Sciatic nerve (tissue), 2 donors: ENCODE measurements at regions not wholly inside any gene's neighbourhood (a gene's known extent, or its start where the extent isn't known, plus 50 kb on each side); places are given as distances from the start of the nearest gene placed in this dataset.
"Not testable (repeated sequence)": the region's sequence is repeated elsewhere in the genome, so short reads cannot be mapped to it uniquely, and the experiment has no call there.

Experiments
- ATAC-seq: fragments of 200-7000 bp; cut with Tn5 transposase; one replicate; pipeline ENCODE4 v1.9.1; 2020; ENCODE audit warnings: mild to moderate bottlenecking, moderate library complexity
- DNase-seq: peaks from one replicate; pipeline ENCODE4 v3.0.0-alpha.2; 2020; ENCODE audit warnings: low spot score
- intact Hi-C: fragments of 100-400 bp; cut with DNase I; formaldehyde crosslinking; loops from one replicate; pipeline ENCODE4 v1.14.2; 2022
- donor health status: DM: no; HTN: no; CAD: no.
- donor health status: DM: no; HTN: no; CAD: no.

DNA sequence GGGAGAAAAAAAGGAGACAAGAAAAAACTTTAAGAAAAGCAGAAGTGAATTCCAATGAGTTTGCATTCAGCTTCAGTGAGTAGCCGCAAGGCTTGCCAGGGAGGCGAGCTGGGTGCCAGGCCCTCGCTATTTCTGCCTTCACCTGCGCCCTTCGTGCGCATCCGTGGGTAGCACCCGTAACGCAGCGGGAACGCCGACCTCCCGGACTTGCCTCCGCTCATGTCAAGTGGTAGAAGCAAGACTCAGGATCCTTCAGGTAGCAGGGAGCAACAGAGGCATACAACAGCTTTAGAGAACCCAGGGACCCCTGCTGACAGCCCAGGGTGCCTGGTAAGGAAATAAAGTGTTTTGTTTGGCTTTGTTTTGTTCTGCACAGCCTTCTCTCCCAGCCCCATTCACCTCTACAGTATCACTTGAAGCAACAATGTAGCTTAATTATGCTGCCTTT lies 140.0 kb upstream of the BCOR start:
- ATAC-seq: no peak
- intact Hi-C loops: no loop called here
- no peak for DNase-seq

DNA sequence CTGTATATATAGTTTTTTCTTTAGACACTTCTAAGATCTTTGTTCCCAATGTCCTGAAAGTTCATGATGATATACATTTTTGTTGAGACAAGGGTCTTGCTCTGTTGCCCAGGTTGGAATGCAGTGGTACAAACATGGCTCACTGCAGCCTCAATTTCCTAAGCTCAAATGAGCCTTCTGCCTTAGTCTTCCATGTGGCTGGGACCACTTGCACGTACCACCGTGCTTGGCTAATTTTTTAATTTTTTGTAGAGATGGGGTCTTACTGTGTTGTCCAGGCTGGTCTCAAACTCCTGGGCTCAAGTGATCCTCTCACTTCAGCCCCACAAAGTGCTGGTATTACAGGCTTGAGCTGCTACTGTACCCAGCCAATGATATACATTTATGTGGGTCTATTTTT lies 132.9 kb upstream of the BCOR start:
- ATAC-seq: no peak
- DNase-seq: no peak
- intact Hi-C loops: no loop called here

DNA sequence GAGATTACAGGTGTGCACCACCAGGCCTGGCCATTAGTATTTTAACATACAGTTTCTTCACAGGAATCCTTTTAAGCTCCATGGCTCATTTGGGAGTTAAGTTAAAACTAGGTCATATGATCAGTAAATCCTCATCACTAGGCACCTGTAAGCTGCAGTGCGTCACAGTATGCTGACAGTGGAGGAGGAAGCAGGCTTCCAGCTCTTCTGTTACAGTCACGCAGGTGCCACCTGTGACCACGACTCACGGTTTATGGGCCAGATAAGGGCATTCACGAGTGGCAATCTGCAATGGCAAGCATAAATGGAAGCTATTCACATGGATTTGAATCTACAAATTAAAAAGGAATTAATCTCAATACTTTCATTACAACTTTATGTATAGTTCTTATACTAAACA lies 129.4 kb upstream of the BCOR start:
- intact Hi-C loops: no loop called here
- DNase-seq (no peak), ATAC-seq (no peak)

DNA sequence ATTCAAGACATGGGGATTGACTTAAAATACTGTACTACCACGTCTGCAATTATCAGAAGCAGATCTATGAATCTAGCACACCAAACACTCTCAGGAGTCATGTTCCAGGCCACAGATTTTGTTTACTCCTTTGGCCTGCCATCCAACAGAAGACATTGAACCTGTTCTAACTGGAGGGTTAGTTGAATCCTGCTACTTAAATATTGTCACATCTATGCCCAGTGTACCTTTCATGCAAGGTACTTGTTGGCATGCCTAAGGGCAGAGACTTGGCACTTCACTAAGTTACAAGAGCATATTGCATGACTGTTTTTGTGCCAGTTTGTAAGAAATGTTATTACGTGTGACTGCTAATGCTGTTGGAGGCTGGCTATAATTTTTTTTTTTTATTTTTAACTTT lies 126.9 kb upstream of the BCOR start:
- DNase-seq: no peak
- intact Hi-C loops: no loop called here
- no peak for ATAC-seq

DNA sequence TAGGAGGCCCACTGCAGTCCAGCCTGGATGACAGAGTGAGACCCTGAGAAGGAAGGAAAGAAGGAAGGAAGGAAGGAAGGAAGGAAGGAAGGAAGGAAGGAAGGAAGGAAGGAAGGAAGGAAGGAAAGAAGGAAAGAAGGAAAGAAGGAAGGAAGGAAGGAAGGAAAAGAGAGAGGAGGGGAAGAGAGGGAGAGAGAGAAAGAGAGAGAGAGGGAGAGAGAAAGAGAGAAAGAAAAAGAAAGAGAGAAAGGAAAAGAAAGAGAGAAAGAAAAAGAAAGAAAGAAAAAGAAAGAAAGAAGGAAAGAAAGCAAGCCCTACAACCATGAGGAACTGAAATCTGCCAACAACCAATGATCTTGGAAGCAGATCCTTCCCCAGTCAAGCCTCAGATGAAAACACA lies 124.9 kb upstream of the BCOR start:
- intact Hi-C loops, DNase-seq: not testable (repeated sequence)

DNA sequence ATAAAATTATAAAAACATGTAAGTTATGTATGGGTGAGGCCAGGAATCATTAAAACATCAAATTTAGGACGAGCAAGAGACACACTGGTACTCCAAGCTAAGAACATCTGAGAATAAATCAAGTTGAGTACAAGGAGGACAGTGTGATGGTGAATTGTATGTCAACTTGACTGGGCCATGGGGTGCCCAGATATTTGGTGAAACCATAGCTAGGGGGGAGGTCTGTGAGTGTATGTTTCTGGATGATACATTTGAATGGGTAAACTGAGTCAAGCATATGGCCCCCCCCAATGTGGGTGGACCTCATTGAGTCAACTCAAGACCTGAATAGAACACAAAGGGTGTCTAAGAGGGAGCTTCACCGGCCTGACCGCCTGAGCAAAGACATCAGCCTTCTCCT lies 115.3 kb upstream of the BCOR start:
- DNase-seq: no peak
- no peak for ATAC-seq
- intact Hi-C loops: no loop called here

More for the DNA sequence above, 124.9 kb upstream of the BCOR start:
- ATAC-seq: not testable (repeated sequence)

DNA sequence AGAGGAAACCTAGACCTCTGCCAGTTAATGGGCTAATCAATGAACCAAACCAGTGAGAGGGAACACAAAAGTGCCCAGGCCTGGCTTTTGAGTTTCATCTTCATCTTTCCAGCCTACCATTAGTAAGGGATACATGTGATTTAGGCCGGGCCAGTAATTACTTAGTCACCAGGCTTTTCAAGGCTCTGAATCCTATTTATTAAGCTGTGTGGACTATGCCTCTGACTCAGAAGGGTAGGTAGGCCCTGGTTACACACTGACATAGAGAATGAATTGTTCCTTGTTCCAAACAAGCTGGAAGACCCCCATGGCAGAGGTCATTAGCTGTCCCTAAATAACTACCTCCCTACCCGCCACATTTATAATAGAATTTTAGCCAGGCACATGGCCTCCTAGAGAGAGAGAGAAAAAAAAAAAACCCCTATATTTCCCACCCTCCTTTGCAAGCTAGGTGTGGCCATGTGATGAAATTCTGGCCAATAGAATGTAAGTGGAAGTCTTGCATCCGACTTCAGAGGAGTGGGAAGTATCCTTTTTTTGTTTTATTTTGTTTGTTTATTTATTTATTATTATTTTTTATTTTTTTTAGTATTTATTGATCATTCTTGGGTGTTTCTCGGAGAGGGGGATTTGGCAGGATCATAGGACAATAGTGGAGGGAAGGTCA lies 112.3 kb upstream of the BCOR start:
- intact Hi-C loops: no loop called here
- DNase-seq: no peak
- no peak for ATAC-seq

DNA sequence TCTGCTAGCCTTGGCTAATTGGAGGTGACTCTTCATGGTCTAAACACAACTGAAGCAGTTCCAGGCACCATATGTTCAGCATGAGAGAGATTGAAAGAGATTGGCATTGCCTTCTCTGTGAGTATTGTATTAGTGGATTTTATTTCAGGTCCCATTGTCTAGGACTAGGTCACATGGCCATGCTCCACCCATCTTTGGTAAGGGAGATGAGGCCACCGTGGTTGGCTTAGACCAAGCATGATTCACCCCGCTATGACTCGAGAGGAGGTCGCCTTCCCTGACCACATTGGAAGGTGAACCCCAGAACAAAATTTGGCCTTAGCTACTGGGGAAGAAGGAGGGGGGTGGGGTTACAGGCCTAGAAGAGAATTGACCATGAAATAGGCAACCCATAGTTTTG lies 109.9 kb upstream of the BCOR start:
- DNase-seq (no peak), ATAC-seq (no peak)
- intact Hi-C loops: no loop called here

DNA sequence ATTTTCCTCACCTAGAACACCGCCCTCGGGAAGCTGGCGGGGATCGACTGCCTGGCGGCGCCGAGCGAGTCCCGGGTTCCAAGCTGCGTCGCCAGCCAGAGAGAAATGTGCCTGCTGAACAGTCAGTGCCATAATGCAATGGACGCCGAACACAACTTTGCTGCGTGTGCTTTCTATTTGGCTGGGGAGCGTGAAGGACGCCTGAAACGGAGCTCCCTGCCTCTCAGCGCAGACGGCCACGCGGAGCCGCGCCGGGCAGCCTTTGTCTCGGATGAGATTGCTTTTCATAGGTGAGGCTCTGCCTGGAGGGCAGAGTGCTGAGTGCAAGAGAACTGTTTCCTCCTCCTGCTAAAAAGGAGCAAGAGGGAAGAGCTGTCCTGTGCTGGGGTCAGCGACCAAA lies 107.7 kb upstream of the BCOR start:
- no peak for ATAC-seq
- DNase-seq: no peak
- intact Hi-C loops: no loop called here

DNA sequence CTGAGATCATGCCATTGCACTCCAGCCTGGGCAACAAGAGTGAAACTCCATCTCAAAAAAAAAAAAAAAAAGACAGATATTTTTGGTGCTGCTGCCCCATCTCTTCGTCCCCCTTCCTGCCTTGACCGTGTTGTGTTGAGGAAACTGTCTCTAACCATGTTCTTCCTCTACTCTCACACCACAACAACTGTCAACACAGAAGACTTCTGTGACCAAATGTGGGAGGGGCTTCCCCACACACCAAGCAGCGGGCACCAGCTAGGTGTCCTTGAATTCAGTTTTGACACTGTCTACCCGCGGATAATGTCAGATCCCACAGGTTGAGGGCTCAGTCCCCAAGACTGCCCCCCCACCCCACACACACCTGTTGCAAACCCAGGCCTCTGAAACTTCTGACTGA lies 104.7 kb upstream of the BCOR start:
- DNase-seq: no peak
- ATAC-seq: no peak
- intact Hi-C loops: no loop called here

DNA sequence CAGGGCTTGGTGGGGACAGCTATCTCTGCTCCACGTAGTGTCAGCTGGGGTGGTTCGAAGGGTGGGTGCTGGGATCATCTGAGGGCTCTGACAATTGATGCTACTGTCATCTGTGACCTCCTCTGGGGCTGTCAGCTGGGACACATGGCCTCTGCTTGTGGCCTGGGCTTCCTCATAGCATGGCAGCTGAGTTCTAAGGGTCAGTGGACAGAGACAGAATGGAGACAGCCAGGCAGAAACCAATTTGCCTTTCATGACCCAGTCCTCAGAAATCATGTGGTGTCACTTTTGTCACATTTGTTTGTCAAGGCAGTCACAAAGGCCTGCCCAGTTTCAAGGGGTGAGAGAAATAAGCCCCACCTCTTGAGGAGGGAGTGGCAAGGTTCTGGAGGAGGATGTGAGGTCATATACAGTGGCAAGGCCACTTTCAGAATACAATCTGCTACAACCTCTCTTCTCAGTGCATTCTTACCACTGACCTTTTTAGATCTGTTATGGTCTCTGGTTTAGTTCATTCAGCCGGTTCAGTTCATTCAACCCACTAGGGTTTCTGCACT lies 103.6 kb upstream of the BCOR start:
- intact Hi-C loops: no loop called here
- no peak for DNase-seq
- ATAC-seq: no peak

DNA sequence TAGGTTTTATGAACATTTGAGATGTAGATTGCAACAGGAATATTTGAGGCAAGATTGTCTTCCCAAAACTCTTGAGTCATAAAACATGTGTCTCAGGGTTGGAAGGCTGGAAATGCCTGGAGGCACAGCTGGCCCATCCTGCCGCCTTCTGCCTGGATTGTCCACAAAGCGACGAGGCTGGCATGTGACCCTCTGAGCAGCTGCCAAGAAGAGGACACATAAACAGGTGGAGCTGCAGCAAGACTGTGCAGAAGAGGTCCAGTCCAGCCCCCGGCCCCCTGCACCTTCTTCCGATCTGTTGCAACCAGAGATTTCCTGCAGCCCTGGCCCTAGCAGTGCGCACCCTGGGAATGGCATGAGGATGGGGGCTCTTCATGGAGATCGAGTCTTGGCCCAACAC lies 101.9 kb upstream of the BCOR start:
- intact Hi-C loops: no loop called here
- no peak for ATAC-seq
- no peak for DNase-seq

DNA sequence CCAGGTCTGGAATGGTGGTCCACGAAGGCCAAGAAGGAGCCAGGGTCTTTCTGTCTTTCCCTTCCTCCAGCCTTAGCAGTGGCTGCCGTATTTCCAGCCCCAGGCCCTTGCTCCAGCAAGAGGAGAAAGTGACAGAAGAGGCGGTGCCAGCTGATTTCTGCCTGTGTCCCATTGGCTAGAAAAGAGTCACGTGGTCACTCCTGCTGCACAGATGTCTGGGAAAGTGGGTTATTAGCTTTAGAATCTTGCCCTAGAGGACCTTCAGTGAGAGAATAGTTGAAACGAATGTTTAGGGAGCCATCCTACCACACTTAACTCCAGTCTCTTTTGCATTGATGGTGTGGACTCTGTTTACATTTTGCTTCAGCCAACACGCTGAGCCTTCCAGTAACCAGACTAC lies 99.3 kb upstream of the BCOR start:
- no peak for DNase-seq
- no peak for ATAC-seq
- intact Hi-C loops: no loop called here

DNA sequence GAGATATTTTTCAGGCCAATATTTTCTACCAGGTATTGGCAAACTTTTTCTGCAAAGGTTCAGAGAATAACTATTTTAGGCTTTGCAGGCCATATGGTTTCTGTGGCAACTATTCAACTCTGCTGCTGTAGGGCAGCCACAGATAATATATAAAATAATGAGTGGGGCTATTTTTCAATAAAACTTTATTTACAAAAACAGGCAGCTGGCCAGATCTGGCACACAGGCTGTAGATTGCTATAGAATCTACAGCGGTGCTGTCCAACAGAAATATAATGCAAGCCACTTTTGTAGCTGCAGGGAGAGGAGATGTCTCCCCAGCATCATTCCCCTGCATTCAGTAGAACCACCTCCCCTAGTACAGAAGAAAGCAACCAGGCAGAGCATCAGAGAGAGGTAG lies 97.6 kb upstream of the BCOR start:
- intact Hi-C loops: no loop called here
- no peak for ATAC-seq
- no peak for DNase-seq

DNA sequence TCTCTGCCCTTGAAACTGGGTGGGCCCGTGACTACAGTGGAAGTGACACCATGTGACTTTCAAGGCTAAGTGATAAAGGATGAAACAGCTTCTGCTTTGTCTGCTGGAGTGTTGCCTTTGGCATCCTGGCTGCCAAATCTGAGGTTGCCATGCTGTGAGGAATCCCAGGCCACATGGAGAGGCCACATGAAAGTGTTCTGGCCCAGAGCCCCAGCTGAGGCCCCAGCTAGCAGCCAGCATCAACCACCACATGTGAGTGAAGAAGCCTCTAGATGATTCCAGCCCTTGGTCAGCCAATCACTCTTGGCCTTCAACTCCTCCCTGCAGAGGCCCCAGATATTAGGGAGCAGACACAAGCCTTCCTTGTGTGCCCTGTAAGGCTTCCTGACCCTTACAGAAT lies 94.4 kb upstream of the BCOR start:
- intact Hi-C loops: no loop called here
- DNase-seq (no peak), ATAC-seq (no peak)

DNA sequence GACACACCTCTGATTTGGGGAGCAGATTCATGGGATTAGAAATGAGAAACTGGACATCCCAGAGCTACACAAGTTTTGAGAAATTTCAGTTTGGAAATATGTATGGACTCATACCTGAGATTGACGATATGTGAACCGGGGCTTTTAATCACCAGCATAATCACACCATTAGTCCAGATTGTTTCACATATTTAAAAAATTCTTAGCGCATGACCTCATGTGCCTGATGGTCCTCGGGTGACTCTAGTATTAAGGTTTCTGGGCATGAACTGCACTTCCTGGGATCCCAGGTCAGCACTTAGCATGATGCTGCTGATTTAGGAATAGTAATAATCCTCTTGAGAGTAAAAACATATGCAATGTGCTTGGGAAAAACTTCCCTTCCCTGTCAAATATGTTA lies 91.9 kb upstream of the BCOR start:
- intact Hi-C loops: no loop called here
- ATAC-seq (no peak), DNase-seq (no peak)

DNA sequence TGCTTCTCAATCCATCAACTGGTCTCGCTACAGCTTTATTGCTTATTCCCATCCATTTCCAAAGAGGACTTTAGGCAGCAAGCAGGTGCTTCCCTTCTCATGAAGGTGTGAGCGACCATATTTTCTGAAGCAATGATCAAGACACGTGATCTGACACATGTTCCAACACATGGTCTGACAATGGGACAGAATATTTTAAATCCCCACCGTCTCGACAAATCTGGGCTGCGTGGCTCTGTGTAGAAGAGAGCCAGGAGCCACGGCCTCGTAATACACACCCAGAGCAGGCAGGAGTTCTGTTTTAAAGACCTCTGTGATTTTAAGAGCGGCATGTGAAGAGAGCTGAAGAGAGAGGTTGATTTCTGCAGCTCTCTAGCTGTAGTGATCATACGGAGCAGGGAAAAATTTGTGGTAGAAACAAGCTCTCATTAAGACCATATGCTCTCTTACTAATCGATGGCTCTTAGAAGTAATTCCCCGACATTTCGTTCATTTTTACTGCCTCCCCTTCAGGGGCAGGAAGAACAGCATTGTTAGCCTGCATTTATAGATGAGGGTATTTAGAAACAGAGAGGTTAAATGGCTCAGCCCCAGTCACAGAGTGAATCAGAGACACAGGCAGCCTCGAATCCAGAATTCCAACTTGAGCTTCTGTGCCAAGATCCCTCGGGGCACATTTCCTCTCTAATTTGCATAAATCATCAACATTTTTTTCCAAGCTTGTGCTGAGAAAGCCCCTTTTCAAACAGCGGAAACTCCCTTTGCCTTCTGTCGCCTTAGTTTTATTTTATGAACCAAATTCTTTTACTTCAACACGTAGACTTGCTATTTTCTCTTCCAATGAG lies 91.0 kb upstream of the BCOR start:
- ATAC-seq: no peak
- intact Hi-C loops: no loop called here
- no peak for DNase-seq

DNA sequence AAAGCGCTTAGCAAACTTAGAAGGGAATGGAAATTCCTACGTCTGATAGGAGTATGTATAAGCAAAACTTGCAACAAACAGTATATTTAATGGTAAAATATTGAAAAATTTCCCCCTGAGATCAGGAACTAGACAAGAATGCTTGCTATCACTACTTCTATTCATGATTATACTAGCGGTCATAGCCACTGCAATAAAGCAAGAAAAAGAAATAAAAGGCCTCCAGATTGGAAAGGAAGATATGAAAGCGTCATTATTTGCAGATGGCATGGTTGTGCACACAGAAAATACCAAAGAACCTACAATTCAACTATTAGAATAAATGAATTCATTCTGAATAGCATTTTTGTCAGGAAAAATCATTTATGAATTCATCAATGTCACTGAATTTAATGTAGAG lies 87.2 kb upstream of the BCOR start:
- DNase-seq: no peak
- ATAC-seq: no peak
- intact Hi-C loops: no loop called here

DNA sequence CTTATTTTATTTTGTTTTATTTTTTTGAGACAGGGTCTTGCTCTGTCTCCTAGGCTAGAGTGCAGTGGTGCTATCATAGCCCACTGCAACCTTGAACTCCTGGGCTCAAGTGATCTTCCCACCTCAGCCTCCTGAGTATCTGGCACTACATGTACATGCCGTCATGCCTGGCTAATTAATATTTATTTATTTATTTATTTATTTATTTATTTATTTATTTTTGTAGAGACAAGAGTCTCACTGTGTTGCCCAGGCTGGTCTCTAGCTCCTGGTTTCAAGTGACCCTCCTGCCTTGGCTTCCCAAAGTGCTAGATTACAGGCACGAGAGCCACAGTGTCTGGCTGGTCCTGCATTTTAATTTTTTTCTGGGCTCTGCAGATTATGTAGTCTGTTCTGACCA lies 84.9 kb upstream of the BCOR start:
- DNase-seq (no peak), ATAC-seq (no peak)
- intact Hi-C loops: no loop called here

DNA sequence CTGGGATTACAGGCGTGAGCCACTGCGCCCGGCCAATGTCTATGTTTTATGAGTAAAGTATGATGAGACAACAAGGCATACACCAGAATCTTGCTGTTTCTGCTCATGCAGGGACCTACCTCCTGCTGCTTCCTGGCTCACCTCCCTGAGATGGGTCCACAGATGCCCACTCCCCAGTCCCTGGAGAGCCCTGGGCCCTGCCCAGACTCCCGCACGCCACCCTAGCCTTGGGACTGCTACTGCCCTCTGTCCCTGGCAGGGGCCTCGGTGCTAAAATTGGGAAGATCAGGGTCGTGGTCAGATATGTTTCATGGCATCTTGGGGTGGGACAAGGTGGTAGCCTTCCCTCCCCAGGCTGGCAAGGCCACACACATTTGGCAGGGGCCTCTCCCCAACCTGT lies 84.3 kb upstream of the BCOR start:
- DNase-seq: no peak
- intact Hi-C loops: no loop called here
- ATAC-seq: no peak

DNA sequence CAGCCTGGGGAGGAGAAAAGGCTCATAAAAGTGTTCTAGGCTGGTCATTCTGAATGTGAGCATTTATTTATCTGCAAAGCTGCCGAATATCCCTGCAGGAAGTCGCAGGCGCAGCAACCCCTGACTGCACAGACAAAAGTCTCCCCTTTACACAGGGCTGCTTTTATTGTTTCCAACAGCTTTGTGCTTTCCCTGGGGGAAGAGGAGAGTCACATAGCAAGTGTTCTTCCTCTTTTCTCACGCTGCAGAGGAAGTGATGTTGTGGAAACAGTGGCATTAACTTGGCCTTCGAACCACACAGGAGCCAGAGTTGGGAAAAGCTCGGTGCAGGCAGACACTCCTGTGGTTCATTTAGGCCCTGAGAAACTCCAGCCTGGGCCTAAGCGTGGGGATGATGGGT lies 81.5 kb upstream of the BCOR start:
- no peak for ATAC-seq
- intact Hi-C loops: no loop called here
- DNase-seq: no peak
